ENCODE measurements at regions not wholly inside any gene's neighbourhood (a gene's known extent, or its start where the extent isn't known, plus 50 kb on each side); places are given as distances from the start of the nearest gene placed in this dataset.

DNA sequence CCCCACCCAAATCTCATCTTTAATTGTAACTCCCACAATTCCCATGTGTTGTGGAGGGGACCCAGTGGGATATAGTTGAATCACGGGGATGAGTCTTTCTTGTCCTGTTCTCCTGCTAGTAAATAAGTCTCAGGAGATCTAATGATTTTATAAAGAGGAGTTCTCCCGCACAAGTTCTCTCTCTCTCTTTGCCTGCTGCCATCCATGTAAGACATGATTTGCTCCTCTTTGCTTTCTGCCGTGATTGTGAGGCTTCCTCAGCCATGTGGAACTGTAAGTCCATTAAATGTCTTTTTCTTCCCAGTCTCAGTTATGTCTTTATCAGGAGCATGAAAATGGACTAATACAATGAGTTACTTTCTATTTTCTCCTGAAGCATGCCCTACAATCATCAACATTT is 1158.5 kb downstream of the CDH18 start:
- no peak for DNase-seq

DNA sequence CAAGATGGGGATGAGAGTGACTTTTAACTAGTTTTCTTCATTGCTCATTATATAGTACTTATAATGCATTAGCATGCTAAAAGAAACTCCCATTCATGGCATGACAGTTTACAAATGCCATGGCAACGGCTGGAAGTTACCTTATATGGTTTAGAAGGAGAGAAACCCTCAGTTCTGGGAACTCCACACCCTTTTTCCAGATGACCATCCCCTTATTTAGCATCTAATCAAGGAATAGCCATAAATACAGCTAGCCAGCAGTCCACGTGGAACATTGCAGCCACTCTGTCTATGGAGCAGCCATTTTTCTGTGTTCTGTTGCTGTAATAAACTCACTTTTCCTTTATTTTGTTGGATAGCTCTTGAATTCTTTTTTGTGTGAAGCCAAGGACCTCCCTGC is 1137.8 kb downstream of the CDH18 start:
- DNase-seq, result no peak

DNA sequence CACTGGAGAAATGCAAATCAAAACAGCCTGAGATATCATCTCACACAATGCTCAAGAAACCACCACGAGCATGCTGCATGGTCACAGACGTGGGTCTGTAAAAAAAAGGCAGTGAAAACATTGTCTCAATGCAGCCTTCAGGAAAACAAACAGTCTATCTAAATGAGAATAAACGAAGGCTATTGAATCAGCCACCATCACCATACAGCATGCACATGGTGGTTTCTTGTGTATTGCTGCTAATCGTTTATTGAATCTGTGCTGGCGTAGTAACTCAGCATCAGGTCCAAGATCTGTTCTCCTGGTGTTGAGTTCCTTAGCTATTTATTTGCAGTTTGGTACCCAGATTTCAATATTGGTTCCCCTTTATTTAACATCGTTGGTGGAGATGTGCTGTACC is 1115.0 kb downstream of the CDH18 start:
- DNase-seq, result no peak

DNA sequence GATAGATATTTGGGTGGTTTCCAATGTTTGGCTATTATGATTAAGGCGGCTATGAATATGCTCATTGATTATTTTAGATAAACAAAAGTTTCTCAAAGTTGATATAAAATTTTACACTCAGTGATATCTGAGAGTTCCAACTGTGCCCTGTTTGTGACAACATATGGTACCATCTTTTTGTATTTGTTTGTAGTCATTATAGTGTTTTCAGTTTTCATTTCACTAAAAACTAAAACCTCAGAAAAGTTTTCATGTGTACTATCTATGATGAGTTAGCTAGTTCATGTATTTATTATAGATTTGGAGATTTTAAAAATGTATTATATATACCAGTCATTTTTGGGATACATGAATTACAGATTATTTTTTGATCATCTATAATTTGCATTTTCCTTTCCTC is 1111.4 kb downstream of the CDH18 start:
- no peak for DNase-seq

DNA sequence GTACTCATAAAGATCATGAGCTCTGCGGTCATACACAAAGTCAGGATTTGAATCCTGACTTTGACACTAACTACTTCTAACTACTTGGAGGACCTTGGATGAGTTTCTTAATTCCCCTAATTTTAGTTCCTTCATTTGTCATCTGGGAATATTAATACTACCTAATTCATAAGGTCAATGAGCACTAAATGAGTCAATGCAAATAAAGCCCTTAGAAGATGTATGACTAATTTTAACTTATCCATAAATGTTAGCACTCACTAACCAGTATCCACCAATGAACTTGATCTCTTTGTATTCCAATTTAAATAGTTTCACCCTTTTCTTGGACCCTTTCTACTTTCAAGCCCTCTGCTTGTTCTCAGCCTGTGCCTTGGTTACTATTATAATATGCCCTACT is 1106.4 kb downstream of the CDH18 start:
- DNase-seq, result no peak

DNA sequence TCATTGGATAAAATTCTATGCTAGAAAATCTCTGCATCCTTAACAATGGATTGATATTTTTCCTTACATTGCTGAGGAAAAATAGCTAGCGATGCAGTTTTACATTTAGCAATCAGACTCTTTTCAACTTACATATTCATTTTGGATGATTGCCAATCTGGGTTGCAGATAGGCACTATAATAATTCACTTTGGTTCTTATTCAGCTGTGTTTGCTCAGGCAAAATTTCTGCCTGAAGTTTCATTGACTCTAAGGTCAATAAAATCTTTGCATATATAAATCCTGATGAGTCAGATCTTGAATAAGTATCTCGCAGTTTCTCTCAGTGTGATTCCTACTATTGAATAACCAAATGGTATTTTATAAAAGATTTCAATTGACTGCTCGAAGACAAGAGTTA is 1105.8 kb downstream of the CDH18 start:
- DNase-seq, result no peak

DNA sequence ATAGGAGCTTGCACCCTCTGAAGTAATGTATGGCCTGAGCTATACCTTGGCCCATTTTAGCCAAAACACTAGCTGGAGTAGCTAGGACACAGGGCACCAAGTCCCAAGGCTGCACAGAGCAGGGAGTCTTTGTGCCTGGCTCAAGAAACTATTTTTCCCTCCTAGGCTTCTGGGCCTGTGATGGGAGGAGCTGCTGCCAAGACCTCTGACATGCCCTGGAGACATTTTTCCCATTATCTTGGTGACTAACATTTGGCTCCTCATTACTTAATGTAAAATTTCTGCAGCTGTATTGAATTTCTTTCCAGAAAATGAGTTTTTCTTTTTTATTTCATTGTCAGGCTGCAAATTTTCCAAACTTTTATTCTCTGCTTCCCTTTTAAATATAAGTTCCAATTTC is 1099.2 kb downstream of the CDH18 start:
- DNase-seq, result no peak

DNA sequence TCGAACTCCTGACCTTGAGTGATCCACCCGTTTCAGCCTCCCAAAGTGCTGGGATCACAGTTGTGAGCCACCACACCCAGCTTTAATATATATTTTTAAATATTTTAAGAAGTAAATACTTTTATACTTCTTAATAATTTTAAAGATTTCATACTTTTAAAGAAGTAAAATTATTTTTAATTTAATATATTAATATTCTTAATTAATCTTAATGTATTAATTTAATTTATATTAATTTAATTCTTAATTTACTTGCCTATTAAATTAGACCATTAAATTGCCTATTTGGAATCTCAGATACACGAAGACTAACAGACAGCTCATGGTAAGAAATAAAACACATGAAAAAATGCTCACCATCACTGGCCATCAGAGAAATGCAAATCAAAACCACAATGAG is 1087.4 kb downstream of the CDH18 start:
- DNase-seq, result no peak

DNA sequence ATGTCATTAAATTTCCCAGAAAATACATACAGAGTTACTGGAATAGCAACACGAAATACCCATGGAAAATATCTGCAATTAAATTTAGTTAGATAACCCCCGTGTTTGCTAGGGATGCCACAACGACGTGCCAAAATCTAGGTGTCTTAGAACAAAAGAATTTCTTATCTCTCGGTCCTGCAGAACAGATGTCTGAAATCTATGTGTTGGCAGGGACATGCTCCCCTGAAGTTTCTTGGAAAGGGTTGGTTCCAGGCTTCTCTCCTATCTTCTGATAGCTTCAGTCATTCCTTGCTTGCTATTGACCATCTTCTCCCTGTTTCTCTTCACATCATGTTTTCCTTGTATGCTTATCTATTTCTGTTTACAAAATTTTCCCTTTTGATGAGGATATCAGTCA is 1067.0 kb downstream of the CDH18 start:
- DNase-seq, result no peak

DNA sequence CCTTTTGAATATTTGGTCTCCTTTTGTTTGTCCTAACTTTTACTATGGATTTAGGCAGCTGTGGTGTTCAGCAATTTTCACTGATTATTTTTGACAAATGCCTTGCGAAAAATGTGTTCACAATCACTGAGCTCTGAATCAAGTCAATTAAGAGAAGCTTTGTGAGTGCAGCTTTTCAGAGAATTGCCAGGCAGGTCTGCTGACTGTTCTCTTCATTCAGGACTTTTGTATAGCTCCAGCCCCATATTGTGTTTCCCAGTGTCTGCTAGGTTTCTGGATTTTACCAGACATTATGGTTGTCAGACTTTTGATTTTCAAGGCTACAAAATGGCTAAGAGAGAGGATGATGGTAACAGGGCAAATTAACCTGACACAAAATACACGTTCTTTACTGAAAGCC is 1055.9 kb downstream of the CDH18 start:
- no peak for DNase-seq

DNA sequence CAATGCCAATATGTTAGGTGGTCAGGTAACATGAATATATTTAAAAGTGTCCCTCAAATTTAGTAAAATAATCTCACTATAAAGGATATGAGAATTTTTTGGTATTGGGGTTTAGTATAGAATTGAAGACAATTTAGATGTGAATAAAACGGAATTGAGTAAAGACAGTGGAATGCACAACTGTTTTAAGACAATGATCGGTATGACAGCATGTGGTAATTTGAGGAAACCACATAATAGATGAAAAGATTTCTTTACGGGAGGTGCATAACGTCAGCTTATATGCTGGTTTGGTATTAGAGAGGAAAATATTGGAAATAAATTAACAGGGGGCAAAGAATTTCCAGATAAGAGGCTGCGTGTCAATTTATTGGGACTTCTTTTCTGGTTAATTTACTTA is 1043.2 kb downstream of the CDH18 start:
- no peak for DNase-seq

DNA sequence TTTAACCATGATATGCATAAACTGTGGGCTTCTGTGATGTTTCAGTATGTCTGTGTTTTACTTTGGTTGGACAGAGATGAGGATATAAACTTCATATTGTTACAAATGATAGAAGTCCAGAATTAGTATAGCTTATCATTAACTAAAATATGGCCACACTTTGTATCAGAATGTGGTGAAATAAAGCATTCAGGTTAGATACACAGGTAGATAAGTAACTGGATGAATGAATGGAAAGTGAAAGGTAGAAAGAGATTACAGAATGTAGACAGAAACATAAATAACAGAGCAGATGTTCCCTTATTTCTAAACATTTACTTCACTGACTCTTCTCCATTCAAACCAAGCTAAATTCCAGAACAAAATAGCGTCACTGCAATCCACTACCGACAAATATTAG is 1033.8 kb downstream of the CDH18 start:
- DNase-seq, result no peak

DNA sequence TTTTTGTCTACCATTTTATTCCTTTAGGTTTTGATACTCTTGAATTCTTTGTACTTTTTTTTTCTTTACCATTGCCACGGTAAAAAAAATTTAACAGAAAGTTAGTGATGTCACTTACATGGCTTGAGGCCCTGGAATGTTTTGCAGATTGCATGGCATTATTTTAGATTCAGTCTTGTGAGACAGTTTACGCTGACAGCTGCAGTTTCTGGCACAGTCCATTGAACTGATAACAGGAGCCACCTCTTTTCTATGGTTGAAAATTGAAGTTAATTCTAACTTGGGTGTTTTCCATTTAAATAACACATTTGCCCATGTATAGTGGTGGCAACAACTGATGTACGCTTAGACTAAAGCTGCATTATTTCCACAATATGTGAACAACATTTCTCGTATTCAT is 1028.5 kb downstream of the CDH18 start:
- DNase-seq, result no peak

DNA sequence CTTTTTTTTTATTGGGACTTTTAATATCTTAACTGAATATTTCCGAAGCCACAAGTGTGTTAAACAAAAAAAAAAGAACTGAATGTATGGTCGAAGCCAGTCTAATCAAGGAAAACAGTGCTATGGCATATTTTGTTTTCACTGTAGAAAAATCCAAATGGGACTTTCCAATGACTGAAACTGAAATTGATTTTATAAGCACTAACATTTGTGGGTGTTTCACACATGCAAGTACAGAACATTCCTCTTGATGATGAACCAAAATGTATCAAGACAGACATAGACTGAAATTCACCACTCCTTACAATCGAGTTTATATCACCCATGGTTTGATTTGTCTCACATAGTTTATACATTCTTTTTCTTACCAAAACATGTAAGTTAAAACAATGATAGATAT is 1026.8 kb downstream of the CDH18 start:
- no peak for DNase-seq

DNA sequence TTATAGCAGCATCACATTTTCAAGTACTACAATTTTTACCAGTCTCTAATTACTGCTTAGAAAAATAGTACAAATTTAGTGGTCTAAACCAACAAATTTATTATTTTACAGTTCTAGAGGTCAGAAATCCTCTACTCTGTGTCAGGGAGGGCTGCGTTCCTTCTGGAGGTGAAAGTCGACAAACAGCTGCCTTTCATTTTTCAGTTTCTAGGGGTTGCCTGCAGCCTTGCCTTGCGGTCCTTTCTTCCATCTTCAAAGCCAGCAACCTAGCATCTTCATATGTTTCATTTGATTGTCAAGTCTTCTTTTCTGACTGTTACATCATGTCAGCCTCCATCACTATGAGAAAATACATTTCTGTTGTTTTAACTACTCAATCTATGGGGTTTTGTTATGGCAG is 1022.1 kb downstream of the CDH18 start:
- DNase-seq, result no peak

DNA sequence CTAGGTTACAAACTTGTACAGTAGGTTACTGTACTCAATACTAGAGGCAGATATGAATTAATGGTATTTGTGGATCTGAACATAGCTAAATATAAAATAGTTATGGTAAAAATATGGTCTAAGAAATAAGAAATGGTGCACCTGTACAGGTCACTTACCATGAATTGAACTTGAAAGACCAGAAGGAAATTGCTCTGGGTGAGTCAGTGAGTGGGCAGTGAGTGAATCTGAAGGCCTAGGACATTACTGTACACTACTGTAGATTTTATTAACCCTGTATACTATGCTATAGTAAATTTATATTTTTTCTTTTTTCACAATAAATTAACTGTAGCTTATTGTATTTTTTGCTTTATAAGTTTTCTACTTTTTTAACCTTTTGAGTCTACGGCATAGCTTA is 1020.4 kb downstream of the CDH18 start:
- no peak for DNase-seq

DNA sequence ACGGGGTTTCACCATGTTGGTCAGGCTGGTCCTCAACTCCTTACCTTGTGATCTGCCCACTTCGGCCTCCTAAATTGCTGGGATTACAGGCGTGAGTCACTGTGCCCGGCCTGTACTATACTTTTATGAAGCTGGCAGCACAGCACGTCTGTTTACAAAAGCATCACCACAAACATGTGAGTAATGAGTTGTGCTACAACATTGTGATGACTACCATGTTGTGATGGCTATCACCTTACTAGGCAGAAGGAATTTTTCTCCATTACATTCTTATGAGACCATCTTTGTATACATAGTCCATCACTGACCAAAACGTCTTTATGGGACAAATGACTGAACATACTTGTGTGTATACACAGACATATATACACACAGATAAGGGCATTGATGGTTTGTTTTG is 1019.0 kb downstream of the CDH18 start:
- no peak for DNase-seq

DNA sequence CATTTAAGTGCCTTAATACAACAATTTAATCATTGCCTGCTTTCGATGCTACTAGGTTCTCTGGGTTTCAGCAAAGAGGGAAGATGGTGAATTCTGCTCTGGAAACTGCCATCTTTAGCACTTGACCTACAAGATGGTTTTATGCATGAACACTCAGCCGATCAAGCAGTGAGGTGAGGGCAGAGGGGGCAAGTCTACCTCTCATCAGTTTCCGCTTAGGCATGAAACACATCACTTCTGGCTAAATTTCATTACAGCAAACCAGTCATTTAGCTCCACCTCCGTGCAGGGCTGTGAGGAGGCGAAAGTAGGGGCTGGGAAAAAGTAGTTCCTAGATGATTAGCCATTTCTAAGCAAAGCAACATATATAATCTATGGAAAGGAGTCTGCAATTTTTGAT is 1018.0 kb downstream of the CDH18 start:
- DNase-seq, result no peak

DNA sequence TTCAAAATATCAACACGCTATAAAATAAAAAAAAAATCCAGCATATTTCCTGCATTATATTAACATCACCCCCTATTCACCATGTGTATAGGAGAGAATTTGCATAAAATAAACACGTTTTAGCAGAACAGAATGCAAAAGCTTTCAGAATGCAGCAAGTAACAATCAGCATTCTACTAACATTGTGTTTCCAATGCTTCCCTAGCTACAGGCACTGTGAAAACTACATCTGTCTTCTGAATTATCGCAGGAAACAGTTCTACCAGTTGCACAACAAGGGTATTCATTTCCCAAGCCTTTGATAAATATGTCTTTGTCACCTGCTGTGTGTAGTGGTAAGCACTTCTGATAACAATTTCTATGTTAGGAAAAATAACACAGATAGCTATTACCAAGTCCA is 1015.8 kb downstream of the CDH18 start:
- no peak for DNase-seq

DNA sequence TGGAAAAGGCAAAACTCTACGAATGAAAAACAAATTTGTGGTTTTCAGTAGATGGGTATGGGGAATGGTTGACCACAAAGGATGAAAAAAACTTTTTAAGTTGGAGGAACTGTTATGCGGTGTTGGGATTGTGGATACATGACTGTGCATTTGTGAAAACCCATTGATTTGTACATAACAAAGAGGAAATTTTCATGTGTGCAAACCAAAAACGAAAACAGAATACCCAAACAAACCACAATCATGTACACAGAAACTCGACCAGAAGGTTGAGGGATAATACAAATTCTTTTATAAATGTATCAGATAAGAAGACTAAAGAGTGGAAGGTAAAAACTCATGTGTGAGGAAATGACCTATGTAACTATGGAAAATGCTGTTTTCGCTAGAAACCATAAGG is 1012.4 kb downstream of the CDH18 start:
- DNase-seq, result no peak

DNA sequence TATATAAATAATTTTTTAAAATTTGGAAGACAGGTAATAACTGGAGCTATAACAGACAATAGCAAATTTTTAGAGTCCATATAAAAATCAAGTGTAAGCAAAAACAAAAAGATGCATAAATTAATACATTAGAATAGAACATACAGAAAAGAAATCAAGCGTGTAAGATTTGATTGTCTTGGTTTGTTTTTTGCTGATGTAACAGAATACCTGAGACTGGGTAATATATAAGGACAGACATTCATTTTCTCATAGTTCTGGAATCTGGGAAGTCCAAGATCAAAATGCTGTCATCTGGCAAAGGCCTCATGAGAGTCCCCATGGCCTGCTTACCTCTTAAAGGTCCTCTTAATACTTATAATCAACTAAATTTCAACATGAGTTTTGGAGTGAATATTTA is 1010.1 kb downstream of the CDH18 start:
- DNase-seq, result no peak

DNA sequence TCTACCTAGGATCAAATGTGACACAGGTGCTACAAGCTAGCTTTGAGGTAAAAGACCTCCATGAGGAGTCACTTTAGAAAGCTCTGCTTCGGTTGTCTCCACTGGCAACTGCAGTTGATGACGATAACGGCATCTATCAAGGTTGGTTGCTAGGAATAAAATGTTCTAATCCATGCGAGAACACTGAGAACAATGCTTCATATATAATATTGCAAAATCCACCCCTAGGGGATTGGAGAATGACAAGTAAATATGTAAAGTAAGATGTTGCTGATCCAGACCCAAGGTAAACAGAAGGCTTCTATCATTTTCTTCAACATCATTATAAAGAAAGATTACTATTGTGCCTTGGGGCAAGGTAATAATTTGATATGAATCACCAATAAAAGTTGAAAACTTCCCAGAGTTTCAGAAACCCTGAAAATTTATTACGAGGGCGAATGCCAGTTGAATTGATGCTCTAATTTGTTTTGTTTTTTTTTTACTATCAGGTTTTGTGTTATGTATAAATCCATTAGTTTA is 1003.4 kb downstream of the CDH18 start:
- no peak for DNase-seq

DNA sequence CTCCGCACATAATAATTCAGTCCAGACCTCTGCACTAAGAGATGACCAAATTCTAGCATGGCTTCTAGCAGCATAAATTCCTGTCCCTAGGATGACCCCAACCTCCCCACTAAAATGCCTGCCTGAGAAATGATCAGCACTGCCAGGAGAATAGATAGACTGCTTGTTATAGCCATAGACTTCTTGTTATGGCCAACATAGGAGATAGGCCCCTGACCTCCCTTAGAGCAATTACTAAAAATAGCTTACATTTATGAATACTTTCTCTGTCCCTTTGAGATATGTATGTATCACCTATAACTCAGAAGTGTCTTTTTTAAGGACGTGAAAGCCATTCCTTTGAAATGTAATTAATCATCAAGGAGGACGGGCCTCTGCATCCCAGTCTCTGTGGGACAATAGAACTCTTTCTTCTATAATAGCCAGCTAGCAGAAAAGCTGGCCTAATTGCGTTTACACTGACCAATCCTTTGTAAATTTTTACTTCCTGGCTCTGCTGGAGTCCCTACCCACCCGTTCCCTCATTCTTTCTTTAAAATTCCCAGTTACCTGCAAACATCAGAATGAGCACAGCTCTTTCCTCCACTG is 1002.7 kb downstream of the CDH18 start:
- DNase-seq, result no peak

DNA sequence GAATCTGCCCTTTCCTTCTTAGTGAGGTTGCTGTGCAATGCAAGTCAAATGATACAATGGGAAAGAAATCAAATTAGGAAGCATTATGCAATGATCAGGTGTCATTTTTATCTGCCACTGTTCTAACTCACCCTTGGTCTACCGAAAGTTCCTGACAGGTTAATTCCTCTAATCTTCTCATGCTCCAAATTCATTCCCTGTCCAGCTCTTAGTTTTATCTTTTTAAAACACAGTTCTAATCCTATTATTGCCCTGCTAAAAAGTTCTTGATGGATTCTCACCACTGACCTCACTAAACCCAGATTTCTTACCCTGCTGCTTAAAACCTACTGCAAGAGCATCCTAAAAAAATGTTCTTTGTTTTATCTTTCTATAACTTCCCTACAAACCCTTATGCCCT is 1000.9 kb downstream of the CDH18 start:
- no peak for DNase-seq

DNA sequence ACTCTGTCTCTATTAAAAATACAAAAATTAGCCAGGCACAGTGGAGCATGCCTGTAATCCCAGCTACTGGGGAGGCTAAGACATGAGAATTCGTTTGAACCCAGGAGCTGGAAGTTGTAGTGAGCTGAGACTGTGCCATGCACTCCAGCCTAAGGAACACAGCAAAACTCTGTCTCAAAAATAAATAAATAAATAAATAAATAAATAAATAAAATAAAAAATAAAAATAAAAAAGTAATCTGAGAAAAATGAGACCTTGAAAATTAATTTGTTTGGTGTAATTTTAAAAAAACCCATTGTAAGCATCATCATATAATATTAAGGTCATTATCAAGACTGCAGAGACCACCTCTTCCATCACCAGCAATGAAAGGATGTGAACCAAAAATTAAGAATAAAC is 997.1 kb downstream of the CDH18 start:
- no peak for DNase-seq

DNA sequence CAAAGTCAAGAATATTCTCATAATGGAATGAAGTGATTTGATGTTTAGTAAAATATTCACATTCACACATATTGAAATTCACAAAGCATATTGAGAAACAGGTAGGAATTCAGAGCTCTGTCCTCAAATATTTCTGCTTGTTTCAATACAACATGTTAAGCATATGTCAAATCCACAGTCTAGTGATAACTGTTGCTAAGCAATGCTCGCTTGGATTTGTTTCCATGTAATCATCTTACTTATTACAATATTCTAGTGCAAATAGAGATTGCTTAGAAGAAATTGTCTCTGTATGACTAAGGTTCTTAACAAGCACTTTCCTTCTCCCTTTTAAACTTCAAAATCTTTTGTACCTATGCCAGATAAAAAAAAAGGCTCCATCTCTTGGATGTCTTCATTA is 995.7 kb downstream of the CDH18 start:
- DNase-seq, result no peak

All from activated effector memory CD4-positive, alpha-beta T cell treated with anti-CD3 and anti-CD28 coated beads, Interleukin-2, amount 50 U/mL, for 16 hours (primary cell).